ENCODE measurements at regions not wholly inside any gene's neighbourhood (a gene's known extent, or its start where the extent isn't known, plus 50 kb on each side); places are given as distances from the start of the nearest gene placed in this dataset.
A peak's percentile ranks its signal among the peaks of the same experiment; 100 is the strongest.

DNA sequence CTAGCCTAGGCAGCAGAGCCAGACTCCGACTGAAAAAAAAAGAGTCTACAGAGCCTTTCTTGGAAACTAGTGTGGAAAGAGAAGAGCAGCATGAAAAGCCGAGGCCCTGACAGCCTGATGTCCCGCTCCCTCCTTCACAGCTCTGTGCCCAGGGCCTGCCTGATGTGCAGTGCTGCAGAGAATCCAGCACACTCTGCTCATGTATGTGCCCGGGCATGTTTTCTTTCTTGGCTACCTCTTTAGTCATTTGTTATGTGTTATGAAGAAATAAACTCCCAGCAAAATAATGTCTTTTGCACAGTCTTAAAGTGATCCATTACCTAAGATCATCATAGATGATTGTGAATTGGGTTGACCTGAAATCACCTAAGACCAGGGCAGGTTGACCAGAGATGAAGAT, 78.1 kb upstream of the EZR start:
- Histone ChIP-seq H2AFZ (replicated peaks; ENCODE audit: low read length, poor library complexity) (peak overlapping the region; percentile 25), H3K23ac (ENCODE audit: low read depth, low read length) (no peak overlapping the region), H3K9ac (ENCODE audit: low read depth, low read length) (no peak overlapping the region), H3K9me1 (ENCODE audit: insufficient read depth, low read length) (no peaks in the 10 kb centered on the region), H3K27me3 (ENCODE audit: control insufficient read depth, insufficient read depth, low read length) (no peaks in the 10 kb centered on the region), H2BK120ac (ENCODE audit: low read depth, low read length) (peak overlapping the region; percentile 63; the same call in 1 of the 2 replicates), H4K91ac (ENCODE audit: insufficient read depth, low read depth, low read length) (no peak overlapping the region), H2AK9ac (replicated peaks; ENCODE audit: low read depth, low read length, poor library complexity) (no peak overlapping the region), H2BK15ac (ENCODE audit: low read depth, low read length) (no peak overlapping the region), H3K56ac (ENCODE audit: extremely low read depth, insufficient read depth, low read length) (no peak overlapping the region), H4K5ac (ENCODE audit: low read depth, low read length) (peak overlapping the region; percentile 98), H4K20me1 (ENCODE audit: insufficient read depth, low read length) (no peaks in the 10 kb centered on the region), H3K27ac (ENCODE audit: insufficient read depth, low read length) (no peak overlapping the region), H3K14ac (replicated peaks; ENCODE audit: low read depth, low read length) (0 out of 2 replicates have a peak overlapping the region, but pooled peaks have one; percentile 14), H3K4me2 (ENCODE audit: low read depth, low read length) (no peak overlapping the region), H4K8ac (ENCODE audit: low read depth in 2 of 2, low read length in 2 of 2) (peak overlapping the region in 1 of 2 experiments; percentile 46; a peak in 2 of 4 replicates), H2BK20ac (ENCODE audit: low read depth, low read length) (peak overlapping the region; percentile 8; the same call in 1 of the 2 replicates), H3K18ac (ENCODE audit: low read depth, low read length) (peak overlapping the region; percentile 74), H3K79me1 (ENCODE audit: low read depth in 1 of 2, low read length in 2 of 2) (no peaks in the 10 kb centered on the region), H3K36me3 (ENCODE audit: control insufficient read depth, insufficient read depth, low read length) (no peaks in the 10 kb centered on the region), H3K4ac (ENCODE audit: low read depth, low read length) (peak overlapping the region; percentile 56; the same call in 1 of the 2 replicates), H3K9me3 (ENCODE audit: control insufficient read depth, insufficient read depth, low read length) (no peaks in the 10 kb centered on the region), H2AK5ac (ENCODE audit: low read depth, low read length) (no peak overlapping the region), H3K4me1 (ENCODE audit: control insufficient read depth, insufficient read depth, low read length) (no peaks in the 10 kb centered on the region), H3K4me3 (ENCODE audit: insufficient read depth, low read depth, low read length) (no peak overlapping the region), H2BK5ac (ENCODE audit: low read depth, low read length, poor library complexity, severe bottlenecking) (peak overlapping the region; percentile 11)
- ChIA-PET POLR2A (ENCODE audit: unreplicated experiment) (no interaction called here), CTCF (no interaction called here)
- no peak for ATAC-seq (ENCODE audit: low read depth)
- dilution Hi-C loops (cut with HindIII; ENCODE audit: low sequenced_read_pairs, unreplicated experiment) (no loop called here), intact Hi-C loops (cut with micrococcal nuclease) (no loop called here), in situ Hi-C loops (cut with MboI; ENCODE audit: low sequenced_read_pairs) (no loop called here)
- no peak for TF ChIP-seq MAZ (IDR thresholded peaks at IDR 0.05; ENCODE audit: borderline replicate concordance, low read depth, low read length)
- no peak for TF ChIP-seq SMC3 (IDR thresholded peaks at IDR 0.05; ENCODE audit: low read depth, low read length)
- TF ChIP-seq, protein P1, sequence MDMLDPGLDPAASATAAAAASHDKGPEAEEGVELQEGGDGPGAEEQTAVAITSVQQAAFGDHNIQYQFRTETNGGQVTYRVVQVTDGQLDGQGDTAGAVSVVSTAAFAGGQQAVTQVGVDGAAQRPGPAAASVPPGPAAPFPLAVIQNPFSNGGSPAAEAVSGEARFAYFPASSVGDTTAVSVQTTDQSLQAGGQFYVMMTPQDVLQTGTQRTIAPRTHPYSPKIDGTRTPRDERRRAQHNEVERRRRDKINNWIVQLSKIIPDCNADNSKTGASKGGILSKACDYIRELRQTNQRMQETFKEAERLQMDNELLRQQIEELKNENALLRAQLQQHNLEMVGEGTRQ (IDR thresholded peaks at IDR 0.05; ENCODE audit: low read depth, low read length) = no peak
- TF ChIP-seq RAD21 (IDR thresholded peaks at IDR 0.05; ENCODE audit: low read length) = no peak
- no peak for TF ChIP-seq MXI1 (IDR thresholded peaks at IDR 0.05; ENCODE audit: borderline replicate concordance, low read depth, low read length)
- no peak for TF ChIP-seq BHLHE40 (IDR thresholded peaks at IDR 0.05; ENCODE audit: low read depth, low read length)
- no peak for TF ChIP-seq NFE2L2 (IDR thresholded peaks at IDR 0.05; ENCODE audit: low read depth, low read length)
- TF ChIP-seq POLR2A (IDR thresholded peaks at IDR 0.05; ENCODE audit: low read depth, low read length) = no peak
- TF ChIP-seq CEBPB (IDR thresholded peaks at IDR 0.05; ENCODE audit: low read depth, low read length) = no peak
- no peak for TF ChIP-seq RFX5 (IDR thresholded peaks at IDR 0.05; ENCODE audit: low read depth, low read length)
- TF ChIP-seq MAFK (IDR thresholded peaks at IDR 0.05; ENCODE audit: low read depth, low read length) = no peak
- TF ChIP-seq, protein P2, sequence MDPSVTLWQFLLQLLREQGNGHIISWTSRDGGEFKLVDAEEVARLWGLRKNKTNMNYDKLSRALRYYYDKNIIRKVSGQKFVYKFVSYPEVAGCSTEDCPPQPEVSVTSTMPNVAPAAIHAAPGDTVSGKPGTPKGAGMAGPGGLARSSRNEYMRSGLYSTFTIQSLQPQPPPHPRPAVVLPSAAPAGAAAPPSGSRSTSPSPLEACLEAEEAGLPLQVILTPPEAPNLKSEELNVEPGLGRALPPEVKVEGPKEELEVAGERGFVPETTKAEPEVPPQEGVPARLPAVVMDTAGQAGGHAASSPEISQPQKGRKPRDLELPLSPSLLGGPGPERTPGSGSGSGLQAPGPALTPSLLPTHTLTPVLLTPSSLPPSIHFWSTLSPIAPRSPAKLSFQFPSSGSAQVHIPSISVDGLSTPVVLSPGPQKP (IDR thresholded peaks at IDR 0.05; ENCODE audit: borderline replicate concordance, low read depth, low read length) = no peak
- TF ChIP-seq, protein P3, sequence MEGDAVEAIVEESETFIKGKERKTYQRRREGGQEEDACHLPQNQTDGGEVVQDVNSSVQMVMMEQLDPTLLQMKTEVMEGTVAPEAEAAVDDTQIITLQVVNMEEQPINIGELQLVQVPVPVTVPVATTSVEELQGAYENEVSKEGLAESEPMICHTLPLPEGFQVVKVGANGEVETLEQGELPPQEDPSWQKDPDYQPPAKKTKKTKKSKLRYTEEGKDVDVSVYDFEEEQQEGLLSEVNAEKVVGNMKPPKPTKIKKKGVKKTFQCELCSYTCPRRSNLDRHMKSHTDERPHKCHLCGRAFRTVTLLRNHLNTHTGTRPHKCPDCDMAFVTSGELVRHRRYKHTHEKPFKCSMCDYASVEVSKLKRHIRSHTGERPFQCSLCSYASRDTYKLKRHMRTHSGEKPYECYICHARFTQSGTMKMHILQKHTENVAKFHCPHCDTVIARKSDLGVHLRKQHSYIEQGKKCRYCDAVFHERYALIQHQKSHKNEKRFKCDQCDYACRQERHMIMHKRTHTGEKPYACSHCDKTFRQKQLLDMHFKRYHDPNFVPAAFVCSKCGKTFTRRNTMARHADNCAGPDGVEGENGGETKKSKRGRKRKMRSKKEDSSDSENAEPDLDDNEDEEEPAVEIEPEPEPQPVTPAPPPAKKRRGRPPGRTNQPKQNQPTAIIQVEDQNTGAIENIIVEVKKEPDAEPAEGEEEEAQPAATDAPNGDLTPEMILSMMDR (conservative IDR thresholded peaks at IDR 0.05; ENCODE audit: low read depth, low read length) = no peak
- TF ChIP-seq CHD1 (IDR thresholded peaks at IDR 0.05; ENCODE audit: low read depth, low read length) = no peak
- DNase-seq = no peak
- BruUV-seq (replicated peaks) = no TSS peak
- 80% methylated on average over 1 of the region's 4 CpGs; no CpG with 5 or more reads in 1 of the 2 experiments for WGBS, 2 experiments (ENCODE audit: extremely low coverage in 2 of 2, insufficient read length in 1 of 2)
